LNCAP (cell line): ENCODE measurements at regions not wholly inside any gene's neighbourhood (a gene's known extent, or its start where the extent isn't known, plus 50 kb on each side); places are given as distances from the start of the nearest gene placed in this dataset.

Experiments used
- CTCF ChIP-seq: fragments of 450-650 bp; IDR thresholded peaks from 2 replicates; pipeline ENCODE4 v1.5.1; 2017; ENCODE audit warnings: mild to moderate bottlenecking

- TF ChIP-seq CTCF: no peak
These were observed 337.2 kb downstream of the RPS6KC1 start for GRCh38 chr1:213388199-213388598.

- no peak for TF ChIP-seq CTCF
These were observed 338.1 kb downstream of the RPS6KC1 start for GRCh38 chr1:213389061-213389581.

- no peak for TF ChIP-seq CTCF
These were observed 340.4 kb downstream of the RPS6KC1 start for GRCh38 chr1:213391445-213391844.

GRCh38 chr1:213393860-213394259 is 342.8 kb downstream of the RPS6KC1 start:
- no peak for TF ChIP-seq CTCF

- TF ChIP-seq CTCF: no peak
These were observed 343.8 kb downstream of the RPS6KC1 start for GRCh38 chr1:213394837-213395236.

- TF ChIP-seq CTCF: no peak
These were observed 346.6 kb downstream of the RPS6KC1 start for GRCh38 chr1:213397638-213398037.

GRCh38 chr1:213399695-213400094 is 348.7 kb downstream of the RPS6KC1 start:
- TF ChIP-seq CTCF: no peak

- no peak for TF ChIP-seq CTCF
These were observed 358.2 kb downstream of the RPS6KC1 start for GRCh38 chr1:213409208-213409631.
